ENCODE measurements at regions not wholly inside any gene's neighbourhood (a gene's known extent, or its start where the extent isn't known, plus 50 kb on each side); places are given as distances from the start of the nearest gene placed in this dataset.
"Not testable (repeated sequence)": the region's sequence is repeated elsewhere in the genome, so short reads cannot be mapped to it uniquely, and the experiment has no call there.

DNA sequence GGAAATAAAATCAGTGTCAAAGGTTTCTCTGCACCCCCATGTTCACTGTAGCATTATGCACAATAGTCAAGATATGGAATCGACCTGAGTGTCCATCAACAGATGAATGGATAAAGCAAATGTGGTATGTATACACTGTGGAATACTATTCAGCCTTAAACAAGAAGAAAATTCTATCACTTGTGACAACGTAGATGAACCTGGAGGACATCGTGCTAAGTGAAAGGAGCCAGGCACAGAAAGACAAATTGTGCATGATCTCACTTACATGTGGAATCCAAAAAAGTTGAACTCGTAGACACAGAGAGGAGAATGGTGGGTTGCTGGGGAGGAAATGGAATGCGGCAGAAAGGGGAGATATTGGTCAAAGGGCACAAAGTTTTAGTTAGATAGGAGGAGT, 136.3 kb upstream of the ESR1 start:
- DNase-seq = no peak

DNA sequence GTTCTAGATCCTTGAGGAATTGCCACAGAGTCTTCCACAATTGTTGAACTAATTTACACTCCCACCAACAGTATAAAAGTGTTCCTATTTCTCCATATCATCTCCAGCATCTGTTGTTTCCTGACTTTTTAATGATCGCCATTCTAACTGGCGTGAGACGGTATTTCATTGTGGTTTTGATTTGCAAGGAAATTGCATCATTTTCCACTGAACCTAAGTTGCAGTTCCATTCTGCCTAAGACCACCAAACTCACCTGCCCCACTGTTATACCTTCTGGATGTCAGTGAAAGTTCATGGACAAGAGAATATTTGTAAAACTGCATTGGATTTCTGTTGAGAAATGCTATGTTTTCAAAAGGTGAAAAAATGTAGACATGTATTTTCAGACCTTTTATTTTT, 132.9 kb upstream of the ESR1 start:
- DNase-seq = no peak

DNA sequence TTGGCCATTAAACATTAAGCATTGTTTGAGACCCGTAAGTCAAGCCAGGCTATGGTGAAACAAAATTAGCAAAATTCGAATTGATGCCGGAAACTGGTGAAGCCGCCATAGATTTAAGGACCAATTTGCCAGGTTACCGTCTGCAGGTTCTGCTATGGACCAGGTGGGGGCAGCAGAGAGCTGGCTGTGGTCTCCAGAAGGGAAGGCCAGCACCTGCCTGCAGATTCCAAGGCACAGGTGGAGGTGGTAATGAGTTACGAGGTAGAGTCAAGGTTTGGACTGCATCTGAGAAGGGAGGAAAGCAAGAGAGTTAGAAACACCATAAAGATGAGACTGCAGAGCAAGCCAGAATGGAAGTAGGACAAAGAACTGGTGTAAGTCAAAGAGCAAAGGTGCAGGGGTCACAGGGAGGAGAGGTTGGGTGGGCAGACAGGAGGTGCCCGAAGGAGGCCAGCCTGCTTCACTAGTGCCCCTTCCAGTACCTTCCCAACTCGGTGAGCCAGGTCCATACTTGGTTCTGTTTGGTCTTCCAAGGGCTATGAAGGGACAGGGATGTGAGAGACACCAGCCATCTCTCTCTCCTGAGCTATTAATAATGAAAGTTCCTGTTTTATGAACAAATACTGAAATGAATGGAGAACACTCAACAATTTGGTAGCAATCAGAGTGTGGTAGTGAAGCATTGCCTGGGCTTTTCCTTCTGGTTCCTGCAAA, 131.6 kb upstream of the ESR1 start:
- DNase-seq = peak; percentile 25

DNA sequence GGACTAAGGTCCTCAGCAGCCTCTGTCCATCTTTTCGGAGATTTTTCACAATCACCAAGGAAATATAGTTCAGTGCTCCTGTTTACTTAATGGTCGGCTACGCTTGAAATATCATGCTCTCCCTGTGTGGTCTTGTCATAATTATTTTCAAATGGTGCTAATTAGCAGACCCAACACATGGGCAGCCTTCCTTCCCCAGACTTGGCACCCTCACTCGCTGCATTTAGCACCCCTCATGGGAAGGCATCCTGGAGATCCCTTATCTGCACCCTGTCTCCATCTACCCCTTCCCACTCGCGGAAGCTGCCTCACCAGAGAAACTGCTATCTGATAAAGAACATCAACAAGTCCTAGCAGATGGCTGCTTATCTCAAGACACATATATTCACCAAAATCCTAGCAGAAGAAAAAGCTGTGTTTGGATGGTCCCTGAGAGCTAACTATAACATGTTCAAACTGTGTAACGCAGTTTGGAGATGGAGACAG, 131.0 kb upstream of the ESR1 start:
- DNase-seq = no peak

DNA sequence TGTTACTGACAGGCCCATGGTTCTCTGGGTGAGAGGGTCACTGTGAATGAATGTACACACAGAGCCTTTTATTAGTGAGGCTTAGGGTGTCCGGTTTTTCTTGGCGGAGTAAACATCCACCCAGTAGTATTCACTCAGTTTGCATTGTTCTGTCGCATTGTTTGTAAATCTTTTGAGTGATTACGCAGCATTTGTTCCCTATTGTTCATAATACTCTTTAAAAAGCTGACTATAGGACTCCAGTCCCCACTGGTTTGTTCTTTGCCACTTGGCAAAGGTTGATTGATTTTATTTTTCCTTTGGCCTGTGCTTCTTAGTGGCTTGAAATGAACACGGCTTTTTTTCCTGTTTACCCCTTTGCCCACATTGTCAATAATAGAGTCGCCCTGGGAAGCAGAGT, 130.1 kb upstream of the ESR1 start:
- no peak for DNase-seq

DNA sequence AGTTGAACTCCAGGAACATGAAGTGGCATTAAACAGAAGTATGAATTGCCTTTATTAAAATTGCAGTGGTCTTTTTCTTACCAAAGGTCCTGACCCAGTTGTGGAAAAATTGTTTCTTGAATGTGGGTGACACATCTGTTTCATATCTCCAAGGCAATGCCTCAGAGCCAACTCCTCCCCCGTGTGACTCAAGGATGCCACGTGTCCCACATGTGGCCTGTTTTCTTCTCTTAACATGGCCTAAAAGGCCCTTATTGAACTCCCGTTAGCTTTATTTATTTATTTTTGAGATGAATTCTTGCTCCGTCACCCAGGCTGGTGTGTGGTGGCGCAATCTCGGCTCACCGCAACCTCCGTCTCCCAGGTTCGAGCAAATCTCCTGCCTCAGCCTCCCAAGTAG, 128.4 kb upstream of the ESR1 start:
- DNase-seq = no peak

DNA sequence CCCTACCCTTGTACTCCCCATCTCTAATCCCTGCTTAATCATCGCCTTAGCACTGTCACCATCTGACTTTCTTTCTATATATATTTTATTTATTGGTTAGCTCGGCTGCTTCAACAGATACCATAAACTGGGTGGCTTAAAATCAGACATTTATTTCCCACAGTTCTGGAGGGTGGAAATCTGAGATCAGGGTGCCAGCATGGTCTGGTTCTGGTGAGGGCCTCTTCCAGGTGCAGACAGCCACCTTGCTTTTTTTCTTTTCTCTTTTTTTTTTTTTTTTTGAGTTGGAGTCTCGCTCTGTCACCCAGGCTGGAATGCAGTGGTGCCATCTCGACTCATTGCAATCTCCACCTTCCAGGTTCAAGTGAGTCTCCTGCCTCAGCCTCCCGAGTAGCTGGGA, 127.5 kb upstream of the ESR1 start:
- no peak for DNase-seq

DNA sequence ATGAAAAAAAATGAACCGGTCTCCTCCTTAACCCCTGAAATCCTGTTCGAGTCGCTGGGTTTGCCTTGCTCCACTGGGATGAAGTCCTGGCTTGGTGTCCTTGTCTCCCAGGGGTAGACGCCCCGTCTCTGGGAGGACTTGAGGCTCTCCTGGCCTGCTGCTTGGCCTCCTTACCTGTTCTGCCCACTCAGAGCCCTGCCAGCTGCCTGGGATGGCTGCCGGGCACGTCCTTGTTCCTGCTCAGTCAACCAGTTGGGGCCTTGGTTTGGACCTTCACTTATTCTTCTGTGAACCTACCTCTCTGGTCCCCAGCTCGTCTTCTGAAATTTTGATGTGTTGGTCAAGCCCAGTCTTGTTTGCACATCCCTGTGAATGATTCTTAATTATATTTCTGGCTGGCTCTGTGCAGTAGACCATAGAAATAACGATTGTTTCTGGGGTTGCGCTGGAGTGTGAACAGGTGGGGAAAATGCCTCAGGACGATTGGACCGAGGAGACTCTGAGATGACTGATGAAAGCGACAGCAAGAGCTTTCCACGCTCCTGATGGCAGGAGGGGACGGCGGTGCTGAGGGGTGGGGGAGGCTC, 126.5 kb upstream of the ESR1 start:
- no peak for DNase-seq

DNA sequence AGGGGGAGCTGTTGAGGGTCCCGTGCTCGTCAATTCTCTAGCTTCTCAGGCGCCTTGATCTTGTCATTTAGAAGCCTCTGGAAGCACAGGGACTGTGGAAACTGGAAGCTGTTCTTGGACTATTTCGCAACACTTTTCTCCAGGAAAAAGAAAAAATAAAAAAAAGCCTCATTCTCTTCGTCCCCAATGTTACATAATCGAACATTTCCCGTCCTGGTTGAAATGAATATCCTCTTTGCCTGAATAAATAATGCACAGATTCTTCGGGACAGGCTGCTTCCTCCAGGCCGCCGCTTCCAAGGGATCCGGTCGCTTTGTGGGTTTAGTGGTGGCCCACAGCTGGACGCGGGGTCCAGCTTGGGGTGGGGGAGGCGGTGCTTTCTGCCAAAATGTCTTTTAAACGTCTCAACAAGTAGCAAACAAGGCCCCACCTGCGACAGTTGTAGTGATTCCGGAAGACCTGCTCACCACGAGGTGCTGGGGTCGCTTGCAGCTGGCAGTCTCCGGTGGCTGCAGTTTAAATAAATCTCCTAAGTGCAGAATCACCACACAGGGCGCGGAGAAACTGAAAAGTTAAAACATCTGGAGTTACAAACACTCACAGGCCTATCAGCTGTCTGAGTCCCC, 125.9 kb upstream of the ESR1 start:
- DNase-seq = no peak

DNA sequence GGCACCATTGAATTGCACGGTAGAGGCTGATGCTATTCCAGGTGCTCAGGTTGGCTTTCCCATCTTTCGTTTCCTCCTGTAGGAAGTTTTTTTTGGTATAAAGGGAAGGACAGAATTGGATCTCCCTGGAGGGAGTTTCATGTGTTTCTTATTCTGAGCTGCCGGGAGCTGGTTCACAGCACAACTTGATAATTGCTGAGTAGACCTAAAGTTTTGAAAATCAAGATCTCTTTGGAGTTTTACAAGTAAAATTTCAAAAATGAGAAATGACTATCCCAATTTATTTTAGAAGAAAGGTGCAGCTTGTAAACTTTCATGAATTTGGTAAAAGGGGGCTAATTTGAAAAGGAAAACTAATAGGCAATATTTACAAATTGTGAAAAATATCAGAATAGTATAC, 125.2 kb upstream of the ESR1 start:
- DNase-seq = no peak

DNA sequence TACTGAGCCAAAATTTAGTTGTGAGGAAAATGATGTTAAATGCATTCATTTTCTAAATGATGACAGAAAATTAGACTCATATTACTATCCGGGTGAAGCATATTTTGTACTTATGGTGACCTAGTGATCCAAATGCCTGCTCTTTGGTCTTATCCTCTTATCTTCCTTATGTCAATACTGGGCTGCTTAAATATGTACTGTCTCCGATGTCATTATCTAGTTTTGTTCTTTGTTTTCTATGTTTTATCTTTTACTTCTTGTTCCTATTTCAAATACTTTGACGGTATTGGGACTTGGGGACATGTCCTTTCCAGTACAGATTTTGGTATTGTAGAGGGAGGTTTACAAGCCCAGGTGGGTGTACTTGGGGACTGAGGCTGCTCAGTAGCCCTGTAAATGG, 124.6 kb upstream of the ESR1 start:
- no peak for DNase-seq

DNA sequence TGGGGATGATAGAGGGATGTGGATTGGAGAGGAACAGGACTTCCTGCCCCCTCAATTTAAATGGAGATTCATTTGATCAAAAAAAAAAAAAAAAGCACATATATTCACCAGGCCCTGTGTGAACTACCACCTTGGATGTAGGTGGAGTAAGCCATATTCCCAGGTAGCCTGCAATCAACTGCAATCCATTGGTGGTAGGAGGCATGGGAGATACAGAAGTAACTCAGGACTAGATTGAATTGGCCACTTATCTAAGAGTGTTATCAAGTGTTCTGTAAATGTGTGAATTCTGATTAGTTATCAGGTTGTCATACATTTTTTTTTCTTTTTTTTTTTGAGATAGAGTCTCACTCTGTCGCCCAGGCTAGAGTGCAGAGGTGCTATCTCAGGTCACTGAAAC, 124.1 kb upstream of the ESR1 start:
- no peak for DNase-seq

DNA sequence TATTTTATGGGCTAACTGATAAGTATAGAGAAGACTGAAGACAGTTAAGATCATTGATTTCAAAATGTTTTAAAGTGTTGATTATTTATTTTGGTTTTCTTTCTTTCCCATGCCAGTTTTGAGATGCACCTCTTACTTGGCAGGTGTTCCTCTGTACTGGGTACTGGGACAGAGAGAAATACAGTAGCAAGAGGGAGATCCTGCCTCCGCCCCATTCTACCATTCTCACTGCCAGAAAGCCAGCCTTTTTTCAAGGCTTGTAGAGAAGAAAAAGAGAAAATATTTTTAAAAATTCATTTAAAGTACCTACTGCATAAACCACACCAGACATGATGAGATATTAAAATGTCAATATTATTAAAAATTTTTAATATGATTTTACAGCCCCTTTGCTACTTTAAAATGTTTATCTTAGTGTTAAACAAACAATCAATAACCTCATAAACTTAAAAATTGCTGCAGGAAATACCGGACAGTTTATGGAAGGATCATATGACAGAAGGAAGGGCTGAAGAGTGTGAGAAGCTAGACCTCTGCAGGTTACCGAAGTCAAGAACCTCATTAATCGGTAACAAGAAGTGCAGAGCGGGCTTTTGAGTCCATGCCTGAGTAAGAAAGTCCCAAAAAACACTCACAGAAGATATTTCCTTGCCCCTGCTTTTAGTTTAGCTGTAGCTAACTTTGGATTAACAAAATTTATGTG, 117.8 kb upstream of the ESR1 start:
- no peak for DNase-seq

DNA sequence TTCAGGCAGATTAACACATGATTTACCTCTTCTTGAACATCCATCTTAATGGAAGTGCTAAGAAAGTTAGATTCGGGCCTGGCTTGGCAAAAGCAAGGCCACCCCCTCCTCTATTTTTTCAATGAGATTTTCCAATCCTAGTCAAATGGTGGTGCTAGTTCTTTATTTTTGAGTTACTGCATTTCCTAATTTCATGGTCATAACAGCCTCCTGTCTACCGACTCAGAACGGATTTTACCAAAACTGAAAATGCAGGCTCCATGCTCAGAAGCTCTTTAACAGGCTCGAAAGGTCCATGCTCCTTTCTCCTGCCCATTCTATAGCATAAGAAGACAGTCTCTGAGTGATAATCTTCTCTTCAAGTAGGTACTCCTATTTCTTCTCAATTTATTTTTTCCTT, 117.2 kb upstream of the ESR1 start:
- no peak for DNase-seq

DNA sequence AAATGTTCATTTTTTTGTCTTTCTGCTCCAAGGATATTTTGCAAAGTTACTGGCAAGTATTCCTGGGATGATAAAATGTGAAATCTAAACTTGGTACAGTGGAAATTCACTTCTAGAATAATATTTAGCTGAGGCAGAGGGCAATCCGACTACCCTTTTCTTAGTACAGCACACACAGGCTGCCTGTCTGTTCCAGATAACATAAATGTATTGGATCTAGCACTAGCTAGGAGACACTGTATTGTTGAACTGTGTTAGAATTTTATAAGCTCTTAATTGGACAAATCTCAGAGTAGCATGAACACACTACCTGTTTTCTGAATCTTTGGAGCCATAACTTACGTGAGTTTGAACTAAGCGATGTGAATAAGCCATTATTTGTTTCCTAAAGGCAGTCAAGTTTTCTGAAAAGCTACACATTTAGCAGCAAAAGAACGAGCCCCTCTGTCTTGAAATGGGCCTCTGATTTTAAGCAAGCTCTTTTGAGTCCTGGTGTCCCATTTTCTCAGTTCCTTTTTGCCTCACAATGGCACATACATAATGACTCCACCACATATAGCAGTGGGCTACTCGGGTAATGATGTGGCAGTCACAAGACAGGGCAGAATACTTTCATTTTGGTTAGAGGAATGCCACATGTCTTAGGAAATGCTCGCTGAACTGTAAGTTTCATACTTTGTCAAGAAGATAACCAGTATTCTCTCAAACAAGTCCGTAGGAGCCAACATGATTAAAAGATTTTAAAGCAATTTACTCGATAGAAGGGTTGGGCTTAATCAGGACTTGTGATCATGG, 116.5 kb upstream of the ESR1 start:
- DNase-seq = no peak

DNA sequence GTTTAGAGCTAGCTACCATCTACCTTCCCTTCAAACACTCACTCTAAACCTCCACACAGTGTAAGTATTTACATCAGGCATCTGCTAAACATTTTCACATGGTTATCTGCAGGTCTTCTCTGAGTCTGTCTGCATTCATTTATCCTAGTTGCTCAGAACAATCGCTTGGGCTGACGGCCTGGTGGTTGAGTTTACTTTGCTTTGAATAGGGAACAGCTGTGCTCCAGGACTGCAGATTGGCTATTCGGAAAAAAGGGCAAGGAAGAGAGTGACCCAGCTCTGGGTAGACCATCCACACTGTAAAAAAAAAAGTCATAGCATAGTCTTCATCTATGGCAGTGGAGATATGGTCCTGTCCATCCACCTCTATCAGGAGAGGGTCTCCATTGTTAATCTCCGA, 115.3 kb upstream of the ESR1 start:
- no peak for DNase-seq

DNA sequence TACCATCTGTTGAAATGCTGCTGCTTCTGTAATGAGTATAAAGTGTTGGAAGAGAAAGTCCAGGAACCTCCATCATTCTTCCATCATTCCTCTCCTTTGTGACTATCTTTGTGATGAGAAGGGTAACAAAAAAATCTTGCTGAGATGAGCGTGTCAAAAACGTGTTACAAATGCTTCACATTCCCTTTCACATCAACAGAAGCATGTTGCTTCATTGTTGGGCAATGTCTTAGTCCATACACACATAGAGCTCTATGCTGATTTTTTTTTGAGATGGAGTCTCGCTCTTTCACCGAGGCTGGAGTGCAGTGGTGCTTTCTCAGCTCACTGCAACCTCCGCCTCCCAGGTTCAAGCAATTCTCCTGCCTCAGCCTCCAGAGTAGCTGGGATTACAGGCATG, 114.1 kb upstream of the ESR1 start:
- DNase-seq = no peak

DNA sequence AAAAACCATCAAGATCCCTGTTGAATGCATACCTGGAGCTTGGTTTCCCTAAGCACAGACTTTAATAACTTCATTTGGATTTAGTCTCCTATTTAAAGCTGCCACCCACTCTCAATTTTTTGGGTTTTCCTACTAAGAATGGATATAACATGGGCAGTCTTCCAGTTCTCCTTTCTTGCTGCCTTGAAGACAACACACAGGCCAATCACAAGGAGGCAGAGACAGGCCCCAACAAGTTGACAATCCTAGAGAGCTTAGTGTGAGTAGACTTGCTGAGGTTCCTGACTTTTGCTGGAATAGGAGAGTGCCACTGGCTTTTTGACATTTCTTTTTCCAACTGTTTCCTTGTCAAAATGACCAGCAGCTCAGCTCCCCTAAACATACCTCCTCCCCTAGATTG, 112.3 kb upstream of the ESR1 start:
- DNase-seq = no peak

DNA sequence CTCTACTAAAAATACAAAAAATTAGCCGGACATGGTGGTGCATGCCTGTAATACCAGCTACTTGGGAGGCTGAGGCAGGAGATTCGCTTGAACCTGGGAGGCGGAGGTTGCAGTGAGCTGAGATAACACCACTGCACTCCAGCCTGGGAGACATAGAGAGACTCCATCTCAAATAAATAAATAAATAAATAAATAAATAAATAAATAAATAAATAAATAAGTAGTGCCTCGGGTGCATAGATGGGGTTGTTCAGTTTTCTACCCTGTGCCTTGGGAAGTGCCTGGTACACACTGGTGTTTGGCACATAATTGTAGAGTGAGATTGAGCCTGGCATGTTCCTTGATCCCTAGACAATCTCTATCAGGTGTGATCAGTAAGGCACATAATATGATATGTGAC, 111.2 kb upstream of the ESR1 start:
- not testable (repeated sequence) for DNase-seq

DNA sequence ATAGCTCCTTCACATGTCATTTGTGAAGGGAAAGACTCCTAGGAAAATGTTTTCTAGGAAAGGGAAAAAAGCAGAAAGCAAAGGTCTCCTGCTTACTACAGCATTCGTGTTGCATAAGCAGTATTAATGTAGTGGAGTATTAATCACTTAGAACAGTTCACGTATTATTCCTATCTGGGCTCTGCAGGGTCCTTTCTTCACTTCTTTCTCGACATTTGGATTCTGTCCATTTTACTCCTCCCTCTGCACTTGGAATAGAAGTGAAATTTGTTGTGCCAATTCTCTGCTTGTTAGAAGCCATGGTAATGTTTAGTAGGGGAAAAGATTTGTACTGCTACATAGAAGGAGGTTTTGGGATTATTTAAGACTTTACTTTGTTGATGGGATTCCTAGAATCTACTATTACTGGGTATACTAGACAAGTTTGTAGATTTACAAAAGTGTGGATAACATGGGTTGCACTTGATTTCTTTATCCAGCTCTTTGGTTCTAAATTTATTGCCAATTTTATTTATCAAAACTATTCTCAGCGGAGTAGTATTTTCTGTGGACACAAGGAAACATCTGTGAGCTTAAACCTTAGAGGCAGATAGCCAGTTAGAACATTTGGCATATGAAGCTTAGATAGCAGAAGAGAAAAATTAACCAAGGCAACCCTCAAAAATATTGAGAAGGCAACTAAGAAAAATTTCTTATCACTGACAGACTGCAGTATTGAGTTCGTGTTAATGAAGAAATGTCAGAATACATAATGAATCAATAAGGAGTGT, 108.4 kb upstream of the ESR1 start:
- DNase-seq = no peak

DNA sequence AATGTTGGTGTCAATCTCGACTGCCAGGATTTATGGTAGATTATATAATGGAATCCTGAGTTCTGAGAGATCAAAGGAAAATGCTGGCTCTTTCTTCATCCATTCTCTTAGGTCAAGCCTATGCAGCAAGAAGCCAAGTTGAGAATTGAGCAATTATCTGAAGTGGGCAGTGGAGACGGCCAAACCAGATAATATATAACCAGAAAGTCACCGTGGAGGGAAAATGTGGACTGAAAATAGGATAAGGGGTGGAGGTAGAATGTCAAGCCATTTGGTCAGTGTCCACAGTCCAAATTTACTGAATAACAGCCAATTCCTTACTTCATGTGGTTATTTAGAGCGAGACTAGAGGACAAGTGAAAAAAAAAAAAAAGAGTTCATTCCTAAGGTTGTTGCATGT, 107.8 kb upstream of the ESR1 start:
- no peak for DNase-seq

DNA sequence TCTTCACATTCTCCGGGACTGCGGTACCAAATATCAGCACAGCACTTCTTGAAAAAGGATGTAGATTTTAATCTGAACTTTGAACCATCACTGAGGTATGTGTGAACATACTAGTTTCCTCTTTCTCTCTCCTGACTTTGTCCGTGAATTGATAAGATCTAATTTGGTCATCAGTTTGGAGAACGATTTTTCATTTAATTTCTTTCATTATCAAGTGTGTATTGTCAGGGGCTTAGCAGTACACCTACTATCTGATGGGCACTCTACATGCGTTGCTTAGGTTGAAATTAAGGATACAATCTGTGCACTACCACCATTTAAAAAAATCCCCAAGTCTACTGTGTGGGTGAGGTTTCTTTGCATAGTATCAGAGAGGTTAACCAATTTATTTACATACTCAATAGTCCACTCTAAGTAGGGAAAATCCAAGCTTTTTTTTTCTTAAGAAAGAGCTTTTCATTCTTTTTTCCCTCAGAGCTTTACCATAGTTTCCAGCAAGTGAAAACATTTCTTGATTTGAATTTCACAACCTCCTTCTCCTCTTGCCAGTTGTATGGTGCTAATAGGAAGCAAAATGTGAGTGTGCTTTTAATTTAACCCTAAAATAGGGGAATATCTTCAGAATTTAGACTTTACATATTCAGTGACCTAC, 105.4 kb upstream of the ESR1 start:
- no peak for DNase-seq

Measured in COR-L47 (cell line).